ENCODE measurements at regions not wholly inside any gene's neighbourhood (a gene's known extent, or its start where the extent isn't known, plus 50 kb on each side); places are given as distances from the start of the nearest gene placed in this dataset.

GRCh38 chr1:199753513-199753912 is 274.0 kb upstream of the NR5A2 start:
- DNase-seq (ENCODE audit: extremely low spot score, unreplicated experiment) = no peak
- no peak overlapping the region for H3K27ac Mint-ChIP-seq
- H3K4me3 Mint-ChIP-seq = no peak overlapping the region
- TF ChIP-seq CTCF (conservative IDR thresholded peaks at IDR 0.05) = no peak
- peaks cover under 1% of the 10 kb centered on the region for H3K4me1 Mint-ChIP-seq (ENCODE audit: unreplicated experiment)
- peaks cover 5% of the 10 kb centered on the region for H3K9me3 Mint-ChIP-seq
- no peaks in the 10 kb centered on the region for H3K36me3 Mint-ChIP-seq
- peaks cover 8% of the 10 kb centered on the region for H3K27me3 Mint-ChIP-seq

GRCh38 chr1:199756066-199756465 is 271.4 kb upstream of the NR5A2 start:
- no peak for DNase-seq (ENCODE audit: extremely low spot score, unreplicated experiment)
- H3K27ac Mint-ChIP-seq = no peak overlapping the region
- no peaks in the 10 kb centered on the region for H3K36me3 Mint-ChIP-seq
- H3K4me1 Mint-ChIP-seq (ENCODE audit: unreplicated experiment) = peaks cover 9% of the 10 kb centered on the region
- H3K27me3 Mint-ChIP-seq = no peaks in the 10 kb centered on the region
- H3K9me3 Mint-ChIP-seq = peaks cover 5% of the 10 kb centered on the region
- TF ChIP-seq CTCF (conservative IDR thresholded peaks at IDR 0.05) = no peak
- H3K4me3 Mint-ChIP-seq = no peak overlapping the region

GRCh38 chr1:199758626-199759255 is 268.8 kb upstream of the NR5A2 start:
- Mint-ChIP-seq H3K27me3 (no peaks in the 10 kb centered on the region), H3K27ac (peak overlapping the region; percentile 93), H3K36me3 (no peaks in the 10 kb centered on the region), H3K4me1 (ENCODE audit: unreplicated experiment) (peaks cover 9% of the 10 kb centered on the region), H3K9me3 (no peaks in the 10 kb centered on the region), H3K4me3 (peak overlapping the region; percentile 53)
- no peak for DNase-seq (ENCODE audit: extremely low spot score, unreplicated experiment)
- TF ChIP-seq CTCF (conservative IDR thresholded peaks at IDR 0.05) = no peak

GRCh38 chr1:199759268-199759730 is 268.2 kb upstream of the NR5A2 start:
- H3K27me3 Mint-ChIP-seq = no peaks in the 10 kb centered on the region

GRCh38 chr1:199762572-199762971 is 264.9 kb upstream of the NR5A2 start:
- H3K36me3 Mint-ChIP-seq = no peaks in the 10 kb centered on the region
- TF ChIP-seq CTCF (conservative IDR thresholded peaks at IDR 0.05) = no peak
- H3K4me3 Mint-ChIP-seq = no peak overlapping the region
- H3K27ac Mint-ChIP-seq = no peak overlapping the region
- no peaks in the 10 kb centered on the region for H3K27me3 Mint-ChIP-seq
- peaks cover 9% of the 10 kb centered on the region for H3K4me1 Mint-ChIP-seq (ENCODE audit: unreplicated experiment)
- peaks cover 5% of the 10 kb centered on the region for H3K9me3 Mint-ChIP-seq
- no peak for DNase-seq (ENCODE audit: extremely low spot score, unreplicated experiment)

More at GRCh38 chr1:199759268-199759730, 268.2 kb upstream of the NR5A2 start:
- Mint-ChIP-seq H3K4me3 (peak overlapping the region; percentile 53), H3K36me3 (no peaks in the 10 kb centered on the region), H3K4me1 (ENCODE audit: unreplicated experiment) (peaks cover 9% of the 10 kb centered on the region), H3K27ac (peak overlapping the region; percentile 93), H3K9me3 (no peaks in the 10 kb centered on the region)
- no peak for TF ChIP-seq CTCF (conservative IDR thresholded peaks at IDR 0.05)
- DNase-seq (ENCODE audit: extremely low spot score, unreplicated experiment) = no peak

Measured in type B pancreatic cell (in vitro differentiated cells).